DND-41 (cell line): ENCODE measurements at regions not wholly inside any gene's neighbourhood (a gene's known extent, or its start where the extent isn't known, plus 50 kb on each side); places are given as distances from the start of the nearest gene placed in this dataset.

Experiments used
- ATAC-seq: fragments of 200-7000 bp; cut with Tn5 transposase; 3 replicates; pipeline ENCODE4 v1.9.1; 2021; ENCODE audit warnings: low read depth; ENCODE audit not compliant: insufficient read depth
- DNase-seq: peaks from one replicate; pipeline ENCODE4 v3.0.0-alpha.2; 2020
- H2AFZ ChIP-seq: 2 replicates; pipeline ENCODE4 v1.6.0; 2012; ENCODE audit warnings: low read depth, low read length
- H3K27ac ChIP-seq: 2 replicates; pipeline ENCODE4 v1.5.1; 2012; ENCODE audit warnings: low read length, inconsistent platforms
- H3K27me3 ChIP-seq: fragments of 200-600 bp; sonication (generic); 2 replicates; pipeline ENCODE4 v1.6.0; 2012; ENCODE audit warnings: low read length, mild to moderate bottlenecking, inconsistent platforms; ENCODE audit not compliant: insufficient read depth, poor library complexity
- H3K36me3 ChIP-seq: 2 replicates; pipeline ENCODE4 v1.5.1; 2012; ENCODE audit warnings: low read length, inconsistent platforms; ENCODE audit not compliant: insufficient read depth
- H3K4me1 ChIP-seq: 2 replicates; pipeline ENCODE4 v1.5.1; 2012; ENCODE audit warnings: mild to moderate bottlenecking, low read length; ENCODE audit not compliant: insufficient read depth
- H3K4me2 ChIP-seq: 2 replicates; pipeline ENCODE4 v1.6.0; 2012; ENCODE audit warnings: mild to moderate bottlenecking, moderate library complexity, low read length, inconsistent platforms; ENCODE audit not compliant: insufficient read depth
- H3K4me3 ChIP-seq, 2 experiments: fragments of 200-600 bp in 1 of 2; shearing (Covaris generic) in 1 of 2; 2 replicates each; pipeline ENCODE4 v1.5.1; 2012 to 2016; ENCODE audit warnings: inconsistent platforms in 2 of 2, low read length in 2 of 2, mild to moderate bottlenecking in 2 of 2, low read depth in 1 of 2, moderate library complexity in 1 of 2
- H3K79me2 ChIP-seq: 2 replicates; pipeline ENCODE4 v1.6.0; 2012; ENCODE audit warnings: low read length, inconsistent platforms; ENCODE audit not compliant: insufficient read depth
- H3K9ac ChIP-seq: 2 replicates; pipeline ENCODE4 v1.6.0; 2012; ENCODE audit warnings: low read depth, mild to moderate bottlenecking, inconsistent platforms, low read length, moderate library complexity
- H3K9me3 ChIP-seq: 2 replicates; pipeline ENCODE4 v1.5.1; 2012; ENCODE audit warnings: low read length, moderate library complexity, mild to moderate bottlenecking, inconsistent platforms; ENCODE audit not compliant: insufficient read depth, severe bottlenecking
- H4K20me1 ChIP-seq: 2 replicates; pipeline ENCODE4 v1.6.0; 2012; ENCODE audit warnings: low read length; ENCODE audit not compliant: insufficient read depth
- EZH2 ChIP-seq: IDR thresholded peaks from 3 replicates; pipeline ENCODE4 v1.6.1; 2012; ENCODE audit warnings: borderline replicate concordance, low read depth, mild to moderate bottlenecking, moderate library complexity, low read length, inconsistent platforms; ENCODE audit not compliant: severe bottlenecking
- TF ChIP-seq, protein P1 (sequence below): IDR thresholded peaks from 2 replicates; pipeline ENCODE4 v1.5.1; 2012; ENCODE audit warnings: borderline replicate concordance, low read length, moderate library complexity, mild to moderate bottlenecking; ENCODE audit not compliant: poor library complexity, severe bottlenecking; ENCODE audit errors: extremely low read depth

DNA sequence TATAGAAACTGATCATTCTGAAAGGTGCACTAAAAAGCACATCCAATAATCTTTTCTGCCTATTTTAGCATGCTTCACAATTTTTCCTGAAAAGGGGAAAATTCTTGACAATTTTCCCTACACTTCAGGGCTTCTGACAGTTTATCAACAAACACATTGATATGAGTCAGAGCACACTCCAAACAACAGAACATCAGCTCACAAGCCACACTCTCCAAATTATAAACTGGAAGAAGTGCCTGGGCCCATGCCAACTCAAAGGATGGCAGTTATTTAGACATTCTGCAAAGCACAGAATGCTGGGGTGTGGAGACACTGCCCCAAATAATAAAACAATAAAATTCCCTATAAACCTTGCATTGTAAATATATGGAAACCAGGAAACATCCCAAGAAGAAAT, 90.8 kb downstream of the ELAPOR2 start:
- Histone ChIP-seq H3K36me3 (no peaks in the 10 kb centered on the region), H3K27me3 (peaks cover 5% of the 10 kb centered on the region), H3K4me3 (no peak overlapping the region), H2AFZ (no peak overlapping the region), H3K9ac (no peak overlapping the region), H3K27ac (no peak overlapping the region), H3K4me1 (no peaks in the 10 kb centered on the region), H4K20me1 (no peaks in the 10 kb centered on the region), H3K4me2 (no peak overlapping the region), H3K9me3 (no peaks in the 10 kb centered on the region), H3K79me2 (no peaks in the 10 kb centered on the region)
- no peak for ATAC-seq
- no peak for DNase-seq
- TF ChIP-seq EZH2 = no peak
- TF ChIP-seq, protein P1, sequence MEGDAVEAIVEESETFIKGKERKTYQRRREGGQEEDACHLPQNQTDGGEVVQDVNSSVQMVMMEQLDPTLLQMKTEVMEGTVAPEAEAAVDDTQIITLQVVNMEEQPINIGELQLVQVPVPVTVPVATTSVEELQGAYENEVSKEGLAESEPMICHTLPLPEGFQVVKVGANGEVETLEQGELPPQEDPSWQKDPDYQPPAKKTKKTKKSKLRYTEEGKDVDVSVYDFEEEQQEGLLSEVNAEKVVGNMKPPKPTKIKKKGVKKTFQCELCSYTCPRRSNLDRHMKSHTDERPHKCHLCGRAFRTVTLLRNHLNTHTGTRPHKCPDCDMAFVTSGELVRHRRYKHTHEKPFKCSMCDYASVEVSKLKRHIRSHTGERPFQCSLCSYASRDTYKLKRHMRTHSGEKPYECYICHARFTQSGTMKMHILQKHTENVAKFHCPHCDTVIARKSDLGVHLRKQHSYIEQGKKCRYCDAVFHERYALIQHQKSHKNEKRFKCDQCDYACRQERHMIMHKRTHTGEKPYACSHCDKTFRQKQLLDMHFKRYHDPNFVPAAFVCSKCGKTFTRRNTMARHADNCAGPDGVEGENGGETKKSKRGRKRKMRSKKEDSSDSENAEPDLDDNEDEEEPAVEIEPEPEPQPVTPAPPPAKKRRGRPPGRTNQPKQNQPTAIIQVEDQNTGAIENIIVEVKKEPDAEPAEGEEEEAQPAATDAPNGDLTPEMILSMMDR = no peak

DNA sequence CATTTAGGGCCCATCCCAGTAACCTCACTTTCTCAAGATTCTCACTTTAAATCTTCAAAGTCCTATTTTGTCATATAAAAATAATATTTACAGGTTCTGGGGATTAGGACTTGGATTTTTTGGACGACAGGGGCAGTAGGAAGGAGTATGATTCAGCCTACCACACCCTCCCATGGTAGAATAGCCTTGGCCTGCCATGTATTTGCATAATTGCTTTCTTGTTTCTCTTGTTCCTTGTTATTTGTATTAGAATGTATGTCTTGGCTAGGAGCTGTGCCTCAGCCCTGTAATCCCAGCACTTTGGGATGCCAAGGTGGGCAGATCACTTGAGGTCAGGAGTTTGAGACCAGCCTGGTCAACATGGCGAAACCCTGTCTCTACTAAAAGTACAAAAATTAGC, 92.5 kb downstream of the ELAPOR2 start:
- Histone ChIP-seq H2AFZ (no peak overlapping the region), H3K4me3 (no peak overlapping the region), H3K36me3 (no peaks in the 10 kb centered on the region), H3K4me2 (no peak overlapping the region), H3K9ac (no peak overlapping the region), H3K9me3 (no peaks in the 10 kb centered on the region), H3K27me3 (peaks cover 5% of the 10 kb centered on the region), H3K27ac (no peak overlapping the region), H4K20me1 (no peaks in the 10 kb centered on the region), H3K4me1 (no peaks in the 10 kb centered on the region), H3K79me2 (no peaks in the 10 kb centered on the region)
- TF ChIP-seq, protein P1 = no peak
- no peak for TF ChIP-seq EZH2
- ATAC-seq (no peak), DNase-seq (no peak)

DNA sequence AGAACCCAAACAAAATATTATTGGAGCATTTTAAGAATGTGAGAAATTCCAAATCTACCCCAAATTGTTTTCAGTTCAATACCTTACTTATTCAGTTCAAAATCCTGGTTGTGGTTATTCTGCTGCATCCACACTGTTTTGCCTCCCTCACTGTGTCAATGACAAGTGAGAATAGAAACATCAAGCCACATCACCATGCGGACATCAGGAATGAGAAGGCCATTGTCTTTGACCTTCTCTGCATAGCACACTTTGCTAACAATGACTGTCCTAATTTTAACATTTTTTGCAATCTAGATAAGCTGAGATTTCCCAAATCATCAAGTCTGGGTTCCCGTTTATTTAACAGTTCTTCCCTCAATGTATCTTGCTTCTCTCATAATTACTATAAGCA, 93.7 kb downstream of the ELAPOR2 start:
- DNase-seq (no peak), ATAC-seq (no peak)
- Histone ChIP-seq H3K27ac (no peak overlapping the region), H3K9me3 (no peaks in the 10 kb centered on the region), H2AFZ (no peak overlapping the region), H4K20me1 (no peaks in the 10 kb centered on the region), H3K36me3 (no peaks in the 10 kb centered on the region), H3K79me2 (no peaks in the 10 kb centered on the region), H3K4me3 (no peak overlapping the region), H3K9ac (no peak overlapping the region), H3K4me2 (no peak overlapping the region), H3K4me1 (no peaks in the 10 kb centered on the region), H3K27me3 (peaks cover 5% of the 10 kb centered on the region)
- TF ChIP-seq, protein P1 = no peak
- TF ChIP-seq EZH2 = no peak

DNA sequence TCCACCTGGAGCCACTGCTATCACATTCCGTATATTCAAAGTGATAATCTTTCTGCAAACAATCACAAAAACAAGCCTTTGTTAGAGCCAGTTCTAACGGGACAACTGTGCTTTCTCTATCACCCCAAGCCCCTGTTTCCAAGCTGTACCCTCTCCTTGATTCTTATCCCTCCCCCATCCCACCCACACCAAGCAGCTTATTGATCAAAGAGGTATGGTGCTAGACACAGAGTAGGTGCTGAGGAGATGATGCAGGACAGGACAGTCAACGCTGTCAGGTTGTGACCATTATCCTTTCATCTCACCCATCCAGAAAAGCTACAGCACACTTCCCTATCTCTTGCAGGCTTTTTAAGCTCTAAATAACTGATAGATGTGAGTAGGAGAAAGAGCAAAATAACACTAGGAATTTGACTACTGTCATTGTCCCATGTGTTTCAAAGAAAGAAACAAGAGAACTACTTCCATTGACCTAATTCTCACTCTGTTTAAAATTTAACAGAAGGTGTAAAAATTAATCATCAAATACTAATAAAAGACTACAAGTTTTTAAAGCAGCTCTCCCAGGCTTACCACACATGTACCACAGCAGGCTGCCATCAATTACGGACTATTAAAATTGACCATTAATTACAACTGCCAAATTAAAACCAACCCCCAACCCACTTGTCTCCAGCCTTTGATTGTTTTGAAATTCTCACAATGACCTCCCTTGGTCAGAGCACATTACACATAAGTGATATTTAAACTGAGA, 94.3 kb downstream of the ELAPOR2 start:
- Histone ChIP-seq H3K27me3 (peaks cover 5% of the 10 kb centered on the region), H2AFZ (no peak overlapping the region), H3K4me1 (no peaks in the 10 kb centered on the region), H3K4me3 (no peak overlapping the region), H3K4me2 (no peak overlapping the region), H3K79me2 (no peaks in the 10 kb centered on the region), H3K9ac (no peak overlapping the region), H4K20me1 (no peaks in the 10 kb centered on the region), H3K36me3 (no peaks in the 10 kb centered on the region), H3K9me3 (no peaks in the 10 kb centered on the region), H3K27ac (no peak overlapping the region)
- DNase-seq (no peak), ATAC-seq (no peak)
- no peak for TF ChIP-seq EZH2
- TF ChIP-seq, protein P1 = no peak
